ENCODE measurements at regions not wholly inside any gene's neighbourhood (a gene's known extent, or its start where the extent isn't known, plus 50 kb on each side); places are given as distances from the start of the nearest gene placed in this dataset.

DNA sequence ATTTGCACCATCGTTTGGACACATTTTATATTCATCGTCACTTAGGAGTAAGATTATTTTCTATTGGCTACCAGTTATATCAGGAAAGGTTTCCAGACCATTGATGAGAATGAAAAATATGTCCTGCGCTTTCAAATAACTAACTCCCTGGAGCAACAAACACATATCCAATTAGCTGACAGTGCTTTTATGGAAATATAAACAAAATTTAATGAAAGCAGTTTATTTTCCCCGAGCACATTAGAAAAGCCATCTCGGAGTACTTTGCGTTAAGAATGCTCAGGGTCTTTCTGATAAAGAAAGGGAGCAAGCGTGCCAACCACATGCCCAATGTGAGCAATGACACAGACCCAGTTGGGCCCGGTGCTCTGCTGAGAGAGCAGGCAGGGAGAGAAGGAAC, 85.1 kb upstream of the ZPBP start:
- H3K27me3 Mint-ChIP-seq (ENCODE audit: insufficient read depth, unreplicated experiment) = peaks cover 53% of the 10 kb centered on the region
- BruUV-seq (replicated peaks) = no TSS peak
- CTCF ChIA-PET = interaction anchor here (1.0 kb wide), 1 partner anchor 28 kb away, joined by 4 read pairs; no protein-coding TSS in a partner anchor

DNA sequence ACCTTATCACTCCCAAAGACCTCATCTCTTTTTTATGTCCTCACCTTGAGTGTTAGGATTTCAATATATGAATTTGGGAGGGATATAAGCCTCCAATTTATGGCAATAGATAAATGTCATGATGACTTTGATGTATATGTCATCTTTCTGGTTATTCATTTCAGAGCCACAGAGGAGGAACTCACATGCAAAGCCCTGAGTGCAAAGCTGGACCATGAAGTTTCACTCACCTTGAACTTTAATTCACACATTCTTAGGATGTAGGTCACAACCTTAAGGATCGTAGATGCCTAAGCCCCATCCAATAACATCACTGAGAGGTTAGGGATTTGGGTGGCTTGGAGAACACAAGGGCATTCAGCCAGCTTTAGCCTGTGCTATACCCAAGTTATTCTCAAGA, 81.9 kb upstream of the ZPBP start:
- no peak overlapping the region for H3K27ac Mint-ChIP-seq (ENCODE audit: low read depth, unreplicated experiment)
- intact Hi-C loops (cut with micrococcal nuclease) = no loop called here
- BruUV-seq (replicated peaks) = no TSS peak
- no peak for DNase-seq (ENCODE audit: unreplicated experiment)
- ChIA-PET POLR2A (no interaction called here), CTCF (interaction anchor here (1.4 kb wide), 1 partner anchor 33 kb away, joined by 3 read pairs; no protein-coding TSS in a partner anchor)
- no peaks in the 10 kb centered on the region for H3K36me3 Mint-ChIP-seq (ENCODE audit: insufficient read depth, unreplicated experiment)
- TF ChIP-seq, protein P1, sequence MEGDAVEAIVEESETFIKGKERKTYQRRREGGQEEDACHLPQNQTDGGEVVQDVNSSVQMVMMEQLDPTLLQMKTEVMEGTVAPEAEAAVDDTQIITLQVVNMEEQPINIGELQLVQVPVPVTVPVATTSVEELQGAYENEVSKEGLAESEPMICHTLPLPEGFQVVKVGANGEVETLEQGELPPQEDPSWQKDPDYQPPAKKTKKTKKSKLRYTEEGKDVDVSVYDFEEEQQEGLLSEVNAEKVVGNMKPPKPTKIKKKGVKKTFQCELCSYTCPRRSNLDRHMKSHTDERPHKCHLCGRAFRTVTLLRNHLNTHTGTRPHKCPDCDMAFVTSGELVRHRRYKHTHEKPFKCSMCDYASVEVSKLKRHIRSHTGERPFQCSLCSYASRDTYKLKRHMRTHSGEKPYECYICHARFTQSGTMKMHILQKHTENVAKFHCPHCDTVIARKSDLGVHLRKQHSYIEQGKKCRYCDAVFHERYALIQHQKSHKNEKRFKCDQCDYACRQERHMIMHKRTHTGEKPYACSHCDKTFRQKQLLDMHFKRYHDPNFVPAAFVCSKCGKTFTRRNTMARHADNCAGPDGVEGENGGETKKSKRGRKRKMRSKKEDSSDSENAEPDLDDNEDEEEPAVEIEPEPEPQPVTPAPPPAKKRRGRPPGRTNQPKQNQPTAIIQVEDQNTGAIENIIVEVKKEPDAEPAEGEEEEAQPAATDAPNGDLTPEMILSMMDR (IDR thresholded peaks at IDR 0.05; ENCODE audit: unreplicated experiment) = no peak
- peaks cover 78% of the 10 kb centered on the region for H3K27me3 Mint-ChIP-seq (ENCODE audit: insufficient read depth, unreplicated experiment)
- H3K4me3 Mint-ChIP-seq (ENCODE audit: unreplicated experiment) = no peak overlapping the region
- H3K4me1 Mint-ChIP-seq (ENCODE audit: insufficient read depth, unreplicated experiment) = no peaks in the 10 kb centered on the region
- H3K9me3 Mint-ChIP-seq (ENCODE audit: unreplicated experiment) = no peaks in the 10 kb centered on the region

More for the DNA sequence above, 85.1 kb upstream of the ZPBP start:
- Mint-ChIP-seq H3K36me3 (ENCODE audit: insufficient read depth, unreplicated experiment) (no peaks in the 10 kb centered on the region), H3K4me1 (ENCODE audit: insufficient read depth, unreplicated experiment) (no peaks in the 10 kb centered on the region), H3K9me3 (ENCODE audit: unreplicated experiment) (no peaks in the 10 kb centered on the region), H3K27ac (ENCODE audit: low read depth, unreplicated experiment) (no peak overlapping the region), H3K4me3 (ENCODE audit: unreplicated experiment) (no peak overlapping the region)
- intact Hi-C loops (cut with micrococcal nuclease) = no loop called here
- TF ChIP-seq, protein P1 (IDR thresholded peaks at IDR 0.05; ENCODE audit: unreplicated experiment) = no peak
- POLR2A ChIA-PET = no interaction called here
- DNase-seq (ENCODE audit: unreplicated experiment) = no peak

DNA sequence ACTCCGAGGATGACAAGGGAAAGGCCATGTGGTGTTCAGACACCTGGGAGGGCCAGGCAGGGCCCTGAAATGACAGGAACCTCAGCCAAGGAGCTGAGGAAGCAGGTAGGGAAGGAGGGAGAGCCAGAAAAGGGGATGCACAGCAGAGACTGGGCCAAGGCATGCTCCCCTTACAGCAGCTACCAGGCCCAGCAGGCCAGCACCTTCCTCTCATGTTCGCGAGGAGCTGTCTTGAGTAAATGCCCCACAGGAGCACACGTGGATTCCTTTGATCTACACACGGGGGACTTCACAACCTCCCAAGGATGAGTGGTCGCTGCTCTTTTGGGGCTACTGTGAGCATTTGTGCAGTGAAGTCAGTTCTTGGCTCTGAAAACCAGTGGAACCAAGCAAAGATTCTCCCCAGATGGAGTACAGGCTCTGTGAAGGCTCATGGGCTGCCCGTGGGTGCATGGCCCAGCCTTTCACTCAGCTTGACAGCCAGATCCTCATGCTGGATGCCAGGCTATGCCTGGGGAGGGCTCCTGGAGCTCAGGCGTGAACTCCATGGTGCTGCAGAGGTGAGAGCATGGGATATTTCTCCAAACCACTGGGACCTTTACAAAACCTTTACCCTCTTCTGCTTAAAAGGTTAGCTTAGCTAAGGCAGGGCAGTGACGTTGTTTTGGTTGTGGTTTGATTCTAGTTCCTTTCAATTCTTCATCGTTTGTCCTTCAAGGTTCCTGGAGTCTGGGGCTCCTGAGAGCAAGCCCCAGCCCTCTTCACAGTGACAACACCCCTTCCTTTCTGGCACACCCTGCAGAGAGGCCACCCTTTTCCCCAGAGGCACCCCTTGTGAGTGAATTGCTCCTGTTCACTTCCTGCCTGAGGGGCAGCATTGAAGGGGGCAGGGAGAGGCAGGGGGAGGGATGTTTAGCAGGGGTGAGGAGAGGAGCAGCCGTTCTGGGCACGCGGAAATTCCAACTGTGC, 74.2 kb upstream of the ZPBP start:
- POLR2A ChIA-PET = no interaction called here
- H3K4me3 Mint-ChIP-seq (ENCODE audit: unreplicated experiment) = no peak overlapping the region
- no peaks in the 10 kb centered on the region for H3K4me1 Mint-ChIP-seq (ENCODE audit: insufficient read depth, unreplicated experiment)
- no peaks in the 10 kb centered on the region for H3K36me3 Mint-ChIP-seq (ENCODE audit: insufficient read depth, unreplicated experiment)
- no peaks in the 10 kb centered on the region for H3K9me3 Mint-ChIP-seq (ENCODE audit: unreplicated experiment)
- CTCF ChIA-PET = interaction anchor here (0.5 to 0.9 kb wide), 2 partner anchors 17 to 558 kb away, joined by 3 read pairs; no protein-coding TSS in a partner anchor
- TF ChIP-seq, protein P1 (IDR thresholded peaks at IDR 0.05; ENCODE audit: unreplicated experiment) = no peak
- DNase-seq (ENCODE audit: unreplicated experiment) = no peak
- H3K27me3 Mint-ChIP-seq (ENCODE audit: insufficient read depth, unreplicated experiment) = peaks cover 32% of the 10 kb centered on the region
- intact Hi-C loops (cut with micrococcal nuclease) = no loop called here
- BruUV-seq (replicated peaks) = no TSS peak
- H3K27ac Mint-ChIP-seq (ENCODE audit: low read depth, unreplicated experiment) = no peak overlapping the region

DNA sequence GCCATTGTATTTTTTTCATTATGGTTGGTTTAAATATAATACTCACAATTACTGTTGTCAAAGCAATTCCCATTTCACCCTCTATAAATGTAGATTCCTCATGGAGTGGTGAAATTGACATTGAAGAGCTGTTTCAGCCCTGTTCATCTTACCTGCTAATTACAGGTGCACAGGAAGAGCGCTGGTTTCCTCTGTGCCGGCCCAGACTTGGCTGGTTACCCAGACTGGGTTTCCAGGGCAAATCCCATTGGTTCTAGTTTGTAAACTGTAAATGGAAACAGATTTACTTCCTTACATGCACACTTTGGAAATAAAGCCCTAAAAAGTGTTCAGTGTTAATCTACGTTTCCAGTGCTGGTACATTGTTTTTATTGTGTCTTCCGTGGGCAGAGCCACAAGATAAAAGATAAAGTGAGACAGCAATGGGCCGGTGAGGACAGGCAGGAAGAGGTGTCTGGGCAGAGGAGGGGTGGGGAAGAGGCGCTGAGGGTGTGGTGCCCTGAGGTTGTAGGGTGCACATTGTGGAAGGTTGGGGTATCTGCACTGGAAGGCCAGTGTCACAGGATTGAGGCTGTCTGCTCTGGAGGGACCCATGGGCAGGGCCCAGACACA, 71.6 kb upstream of the ZPBP start:
- no peak overlapping the region for H3K4me3 Mint-ChIP-seq (ENCODE audit: unreplicated experiment)
- POLR2A ChIA-PET = no interaction called here
- intact Hi-C loops (cut with micrococcal nuclease) = no loop called here
- H3K36me3 Mint-ChIP-seq (ENCODE audit: insufficient read depth, unreplicated experiment) = no peaks in the 10 kb centered on the region
- no peak overlapping the region for H3K27ac Mint-ChIP-seq (ENCODE audit: low read depth, unreplicated experiment)
- TF ChIP-seq, protein P1 (IDR thresholded peaks at IDR 0.05; ENCODE audit: unreplicated experiment) = no peak
- no peaks in the 10 kb centered on the region for H3K9me3 Mint-ChIP-seq (ENCODE audit: unreplicated experiment)
- BruUV-seq (replicated peaks) = no TSS peak
- no peaks in the 10 kb centered on the region for H3K4me1 Mint-ChIP-seq (ENCODE audit: insufficient read depth, unreplicated experiment)
- H3K27me3 Mint-ChIP-seq (ENCODE audit: insufficient read depth, unreplicated experiment) = peaks cover 5% of the 10 kb centered on the region
- DNase-seq (ENCODE audit: unreplicated experiment) = no peak
- CTCF ChIA-PET = interaction anchor here (0.6 to 0.9 kb wide), 2 partner anchors 239 to 998 kb away, joined by 4 to 6 read pairs; no protein-coding TSS in a partner anchor

Data from MCF 10A (cell line).